ENCODE measurements at regions not wholly inside any gene's neighbourhood (a gene's known extent, or its start where the extent isn't known, plus 50 kb on each side); places are given as distances from the start of the nearest gene placed in this dataset.

GRCh38 chr7:113301141-113301540 lies 182.8 kb upstream of the SMIM30 start:
- TF ChIP-seq EZH2 (IDR thresholded peaks at IDR 0.05; ENCODE audit: borderline replicate concordance, insufficient read depth, low read length, poor library complexity, severe bottlenecking) (no peak), EP300 (conservative IDR thresholded peaks at IDR 0.05; ENCODE audit: poor library complexity, severe bottlenecking) (no peak), CTCF (IDR thresholded peaks at IDR 0.05; ENCODE audit: poor library complexity, severe bottlenecking) (no peak), TAF1 (IDR thresholded peaks at IDR 0.05; ENCODE audit: low read depth) (no peak)
